HL-60 (cell line): ENCODE measurements at regions not wholly inside any gene's neighbourhood (a gene's known extent, or its start where the extent isn't known, plus 50 kb on each side); places are given as distances from the start of the nearest gene placed in this dataset.

Experiments
- DNase-seq, 2 experiments: peaks; one replicate each; pipeline ENCODE4 v3.0.0-alpha.2; 2010 to 2020; ENCODE audit warnings: low read depth in 1 of 2, low spot score in 1 of 2
- H3K27ac ChIP-seq: fragments of 250-450 bp; sonication (Bioruptor Pico); replicated peaks from 2 replicates; pipeline ENCODE4 v1.5.1; 2020; ENCODE audit warnings: mild to moderate bottlenecking, moderate library complexity
- H3K27me3 ChIP-seq: fragments of 250-450 bp; sonication (Bioruptor Pico); 2 replicates; pipeline ENCODE4 v1.5.1; 2021; ENCODE audit warnings: mild to moderate bottlenecking, moderate library complexity; ENCODE audit not compliant: insufficient read depth, poor library complexity, severe bottlenecking
- H3K4me3 ChIP-seq: replicated peaks from 2 replicates; pipeline ENCODE4 v1.5.1; 2011; ENCODE audit warnings: mild to moderate bottlenecking, control low read depth, low read length; ENCODE audit not compliant: insufficient read depth
- CTCF ChIP-seq: IDR thresholded peaks from one replicate; pipeline ENCODE4 v1.5.1; 2011; ENCODE audit warnings: low read length, control low read depth, inconsistent platforms; ENCODE audit not compliant: insufficient read depth
- GABPA ChIP-seq: IDR thresholded peaks from 2 replicates; pipeline ENCODE4 v1.6.1; 2012; ENCODE audit warnings: low read depth
- POLR2AphosphoS5 ChIP-seq: IDR thresholded peaks from 2 replicates; pipeline ENCODE4 v1.6.1; 2012; ENCODE audit warnings: low read depth
- REST ChIP-seq: IDR thresholded peaks from 2 replicates; pipeline ENCODE4 v1.6.1; 2012; ENCODE audit warnings: low read depth; ENCODE audit not compliant: insufficient replicate concordance
- SPI1 ChIP-seq: IDR thresholded peaks from 2 replicates; pipeline ENCODE4 v1.6.1; 2012; ENCODE audit warnings: low read depth, mild to moderate bottlenecking, borderline replicate concordance

GRCh38 chr3:73271-73670 lies 123.3 kb upstream of the CHL1 start:
- H3K27ac ChIP-seq: no peak overlapping the region
- H3K27me3 ChIP-seq: no peaks in the 10 kb centered on the region
- no peak for DNase-seq
- TF ChIP-seq GABPA: no peak
- H3K4me3 ChIP-seq: no peak overlapping the region

- no peak for DNase-seq
- Histone ChIP-seq H3K27me3 (no peaks in the 10 kb centered on the region), H3K27ac (no peak overlapping the region), H3K4me3 (no peak overlapping the region)
- no peak for TF ChIP-seq CTCF
- no peak for TF ChIP-seq SPI1
- TF ChIP-seq REST: no peak
- TF ChIP-seq GABPA: no peak
- TF ChIP-seq POLR2AphosphoS5: no peak
Observed at GRCh38 chr3:74676-75243, 121.8 kb upstream of the CHL1 start.

GRCh38 chr3:75260-75659 lies 121.3 kb upstream of the CHL1 start:
- no peak overlapping the region for H3K4me3 ChIP-seq
- TF ChIP-seq REST (no peak), SPI1 (no peak), GABPA (no peak), POLR2AphosphoS5 (no peak), CTCF (no peak)
- no peaks in the 10 kb centered on the region for H3K27me3 ChIP-seq
- H3K27ac ChIP-seq: no peak overlapping the region
- DNase-seq: no peak

- TF ChIP-seq POLR2AphosphoS5 (no peak), SPI1 (no peak), GABPA (no peak), CTCF (no peak), REST (no peak)
- Histone ChIP-seq H3K4me3 (no peak overlapping the region), H3K27me3 (no peaks in the 10 kb centered on the region), H3K27ac (no peak overlapping the region)
- no peak for DNase-seq
Observed at GRCh38 chr3:79542-79941, 117.0 kb upstream of the CHL1 start.
